B cell (primary cell): ENCODE measurements at regions not wholly inside any gene's neighbourhood (a gene's known extent, or its start where the extent isn't known, plus 50 kb on each side); places are given as distances from the start of the nearest gene placed in this dataset.
"Not testable (repeated sequence)": the region's sequence is repeated elsewhere in the genome, so short reads cannot be mapped to it uniquely, and the experiment has no call there.

Source experiments
- EZH2 ChIP-seq: IDR thresholded peaks from 2 replicates; pipeline ENCODE4 v1.6.1; 2012; ENCODE audit warnings: borderline replicate concordance, low read depth, mild to moderate bottlenecking, moderate library complexity, low read length; ENCODE audit not compliant: insufficient read depth, poor library complexity, severe bottlenecking
- TF ChIP-seq, protein P1 (sequence below): fragments of 200-600 bp; IDR thresholded peaks from one replicate; pipeline ENCODE4 v1.8.0; 2022; ENCODE audit warnings: antibody characterized with exemption, mild to moderate bottlenecking

DNA sequence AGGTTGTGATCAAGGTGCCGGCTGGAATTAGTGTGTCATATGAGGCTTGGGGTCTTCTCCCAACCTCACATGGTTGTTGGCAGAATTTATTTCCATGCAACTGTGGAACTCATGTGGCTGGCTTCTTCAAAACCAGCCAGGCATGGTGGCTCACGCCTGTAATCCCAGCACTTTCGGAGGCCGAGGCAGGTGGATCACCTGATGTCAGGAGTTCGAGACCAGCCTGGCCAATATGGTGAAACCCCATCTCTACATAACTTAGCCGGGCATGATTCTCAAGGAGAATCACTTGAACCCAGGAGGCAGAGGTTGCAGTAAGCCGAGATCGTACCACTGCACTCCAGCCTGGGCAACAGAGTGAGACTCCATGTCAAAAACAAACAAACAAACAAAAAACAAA is 102.3 kb upstream of the DEFB108B start:
- TF ChIP-seq, protein P1, sequence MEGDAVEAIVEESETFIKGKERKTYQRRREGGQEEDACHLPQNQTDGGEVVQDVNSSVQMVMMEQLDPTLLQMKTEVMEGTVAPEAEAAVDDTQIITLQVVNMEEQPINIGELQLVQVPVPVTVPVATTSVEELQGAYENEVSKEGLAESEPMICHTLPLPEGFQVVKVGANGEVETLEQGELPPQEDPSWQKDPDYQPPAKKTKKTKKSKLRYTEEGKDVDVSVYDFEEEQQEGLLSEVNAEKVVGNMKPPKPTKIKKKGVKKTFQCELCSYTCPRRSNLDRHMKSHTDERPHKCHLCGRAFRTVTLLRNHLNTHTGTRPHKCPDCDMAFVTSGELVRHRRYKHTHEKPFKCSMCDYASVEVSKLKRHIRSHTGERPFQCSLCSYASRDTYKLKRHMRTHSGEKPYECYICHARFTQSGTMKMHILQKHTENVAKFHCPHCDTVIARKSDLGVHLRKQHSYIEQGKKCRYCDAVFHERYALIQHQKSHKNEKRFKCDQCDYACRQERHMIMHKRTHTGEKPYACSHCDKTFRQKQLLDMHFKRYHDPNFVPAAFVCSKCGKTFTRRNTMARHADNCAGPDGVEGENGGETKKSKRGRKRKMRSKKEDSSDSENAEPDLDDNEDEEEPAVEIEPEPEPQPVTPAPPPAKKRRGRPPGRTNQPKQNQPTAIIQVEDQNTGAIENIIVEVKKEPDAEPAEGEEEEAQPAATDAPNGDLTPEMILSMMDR = not testable (repeated sequence)
- TF ChIP-seq EZH2 = not testable (repeated sequence)
